NCI-H2107 (cell line): ENCODE measurements at regions not wholly inside any gene's neighbourhood (a gene's known extent, or its start where the extent isn't known, plus 50 kb on each side); places are given as distances from the start of the nearest gene placed in this dataset.

Source experiments
- DNase-seq: peaks from one replicate; lab custom pipeline; 2025; lab: John Stamatoyannopoulos, UW

- DNase-seq = peak; percentile 71
Observed at GRCh38 chr11:119982517-119983239, 155.2 kb downstream of the TRIM29 start.

GRCh38 chr11:119980431-119980830 lies 157.5 kb downstream of the TRIM29 start:
- DNase-seq = no peak

- no peak for DNase-seq
Observed at GRCh38 chr11:119979701-119980100, 158.2 kb downstream of the TRIM29 start.

GRCh38 chr11:119978696-119979095 lies 159.2 kb downstream of the TRIM29 start:
- no peak for DNase-seq

GRCh38 chr11:119977881-119978280 lies 160.0 kb downstream of the TRIM29 start:
- DNase-seq = no peak

- no peak for DNase-seq
Observed at GRCh38 chr11:119977561-119977860, 160.4 kb downstream of the TRIM29 start.

- no peak for DNase-seq
Observed at GRCh38 chr11:119976805-119977560, 160.9 kb downstream of the TRIM29 start.

- peak; percentile 35 for DNase-seq
Observed at GRCh38 chr11:119975561-119976152, 162.3 kb downstream of the TRIM29 start.

GRCh38 chr11:119974467-119974866 lies 163.4 kb downstream of the TRIM29 start:
- DNase-seq = no peak

- DNase-seq = no peak
Observed at GRCh38 chr11:119974051-119974450, 163.9 kb downstream of the TRIM29 start.

- no peak for DNase-seq
Observed at GRCh38 chr11:119972281-119972680, 165.6 kb downstream of the TRIM29 start.

- no peak for DNase-seq
Observed at GRCh38 chr11:119970555-119971304, 167.2 kb downstream of the TRIM29 start.

GRCh38 chr11:119964136-119965025 lies 173.5 kb downstream of the TRIM29 start:
- DNase-seq = no peak

GRCh38 chr11:119957951-119958350 lies 180.0 kb downstream of the TRIM29 start:
- DNase-seq = no peak

GRCh38 chr11:119952441-119952840 lies 185.5 kb downstream of the TRIM29 start:
- DNase-seq = no peak

GRCh38 chr11:119943298-119943655 lies 194.6 kb downstream of the TRIM29 start:
- DNase-seq = no peak

GRCh38 chr11:119942583-119943297 lies 195.2 kb downstream of the TRIM29 start:
- DNase-seq = no peak

GRCh38 chr11:119941636-119942411 lies 196.1 kb downstream of the TRIM29 start:
- DNase-seq = no peak

- no peak for DNase-seq
Observed at GRCh38 chr11:119941171-119941570, 196.7 kb downstream of the TRIM29 start.

GRCh38 chr11:119940401-119940976 lies 197.4 kb downstream of the TRIM29 start:
- no peak for DNase-seq
